GM23338 (cell line): ENCODE measurements at regions not wholly inside any gene's neighbourhood (a gene's known extent, or its start where the extent isn't known, plus 50 kb on each side); places are given as distances from the start of the nearest gene placed in this dataset.

Experiments used
- ATAC-seq: fragments of 200-7000 bp; cut with Tn5 transposase; 3 replicates; pipeline ENCODE4 v1.9.1; 2020
- DNase-seq: peaks from one replicate; pipeline ENCODE4 v3.0.0-alpha.2; 2015; ENCODE audit warnings: low spot score
- H2AFZ ChIP-seq: fragments of 200-600 bp; sonication (generic); 2 replicates; pipeline ENCODE4 v1.8.0; 2016; ENCODE audit warnings: antibody characterized with exemption, mild to moderate bottlenecking, moderate library complexity
- H3F3A ChIP-seq: fragments of 200-600 bp; sonication (generic); replicated peaks from 2 replicates; pipeline ENCODE4 v1.8.0; 2017; ENCODE audit warnings: antibody characterized with exemption, mixed run types, low read depth
- H3K27ac ChIP-seq: fragments of 200-600 bp; sonication (generic); 2 replicates; pipeline ENCODE4 v1.6.1; 2016; ENCODE audit warnings: low read depth
- H3K27me3 ChIP-seq: fragments of 200-600 bp; sonication (generic); 2 replicates; pipeline ENCODE4 v1.8.0; 2016; ENCODE audit warnings: mild to moderate bottlenecking, mixed run types, moderate library complexity; ENCODE audit not compliant: insufficient read depth
- H3K36me3 ChIP-seq: fragments of 200-600 bp; sonication (generic); 2 replicates; pipeline ENCODE4 v1.8.0; 2016; ENCODE audit warnings: mild to moderate bottlenecking; ENCODE audit not compliant: insufficient read depth
- H3K4me1 ChIP-seq: fragments of 200-600 bp; sonication (generic); 2 replicates; pipeline ENCODE4 v1.8.0; 2016; ENCODE audit warnings: mild to moderate bottlenecking, moderate library complexity; ENCODE audit not compliant: insufficient read depth
- H3K4me2 ChIP-seq: fragments of 200-600 bp; sonication (generic); 2 replicates; pipeline ENCODE4 v1.7.1; 2017; ENCODE audit warnings: mixed run types
- H3K4me3 ChIP-seq: fragments of 200-600 bp; sonication (generic); 2 replicates; pipeline ENCODE4 v1.6.1; 2016; ENCODE audit warnings: mixed run types
- H3K79me2 ChIP-seq: fragments of 200-600 bp; sonication (generic); replicated peaks from 2 replicates; pipeline ENCODE4 v1.8.0; 2017; ENCODE audit warnings: mild to moderate bottlenecking; ENCODE audit not compliant: insufficient read depth
- H3K9me2 ChIP-seq: fragments of 200-600 bp; sonication (generic); 2 replicates; pipeline ENCODE4 v1.8.0; 2017; ENCODE audit not compliant: insufficient read depth
- H4K20me1 ChIP-seq: fragments of 200-600 bp; sonication (generic); replicated peaks from 2 replicates; pipeline ENCODE4 v1.8.0; 2017; ENCODE audit warnings: mild to moderate bottlenecking; ENCODE audit not compliant: insufficient read depth
- H3K27ac Mint-ChIP-seq: 2 replicates; pipeline ENCODE4 v1.8.0; 2020; ENCODE audit warnings: inconsistent platforms, mild to moderate bottlenecking, moderate library complexity, mixed read lengths
- H3K27me3 Mint-ChIP-seq: 3 replicates; pipeline ENCODE4 v1.8.0; 2022; ENCODE audit warnings: low read depth, mild to moderate bottlenecking, moderate library complexity, mixed read lengths, inconsistent platforms; ENCODE audit not compliant: insufficient read depth, poor library complexity
- H3K36me3 Mint-ChIP-seq: 3 replicates; pipeline ENCODE4 v1.8.0; 2021; ENCODE audit warnings: low read depth, mild to moderate bottlenecking, inconsistent platforms, moderate library complexity, mixed read lengths
- H3K4me1 Mint-ChIP-seq: 3 replicates; pipeline ENCODE4 v1.8.0; 2020; ENCODE audit warnings: mild to moderate bottlenecking, inconsistent platforms, mixed read lengths
- H3K4me3 Mint-ChIP-seq: 3 replicates; pipeline ENCODE4 v1.8.0; 2021; ENCODE audit warnings: moderate library complexity, mild to moderate bottlenecking, inconsistent platforms, mixed read lengths
- H3K9me3 Mint-ChIP-seq: 3 replicates; pipeline ENCODE4 v1.8.0; 2020; ENCODE audit warnings: moderate library complexity, mild to moderate bottlenecking, inconsistent platforms, mixed read lengths
- CREB1 ChIP-seq: fragments of 250-450 bp; sonication (Bioruptor Pico); IDR thresholded peaks from 2 replicates; pipeline ENCODE4 v1.5.0; 2020; ENCODE audit warnings: low read depth, mild to moderate bottlenecking, moderate library complexity
- ETS1 ChIP-seq: IDR thresholded peaks from 2 replicates; pipeline ENCODE4 v1.6.1; 2016; ENCODE audit warnings: antibody characterized with exemption
- EZH2 ChIP-seq: fragments of 200-600 bp; sonication (generic); IDR thresholded peaks from one replicate; pipeline ENCODE4 v1.8.0; 2017; ENCODE audit warnings: antibody characterized with exemption, mild to moderate bottlenecking, low read depth; ENCODE audit not compliant: unreplicated experiment
- EZH2phosphoT487 ChIP-seq: fragments of 200-600 bp; sonication (generic); IDR thresholded peaks from one replicate; pipeline ENCODE4 v1.8.1; 2018; ENCODE audit warnings: antibody characterized with exemption; ENCODE audit not compliant: unreplicated experiment
- JUNB ChIP-seq: IDR thresholded peaks from one replicate; pipeline ENCODE4 v1.6.1; 2016; ENCODE audit warnings: antibody characterized with exemption; ENCODE audit not compliant: unreplicated experiment
- NANOG ChIP-seq: IDR thresholded peaks from 2 replicates; pipeline ENCODE4 v1.6.1; 2016; ENCODE audit warnings: antibody characterized with exemption, borderline replicate concordance
- POLR2AphosphoS5 ChIP-seq: IDR thresholded peaks from 2 replicates; pipeline ENCODE4 v1.6.1; 2016; ENCODE audit warnings: antibody characterized with exemption, low read depth
- REST ChIP-seq: IDR thresholded peaks from one replicate; pipeline ENCODE4 v1.6.1; 2018; ENCODE audit warnings: antibody characterized with exemption; ENCODE audit not compliant: unreplicated experiment
- STAT1 ChIP-seq: IDR thresholded peaks from one replicate; pipeline ENCODE4 v1.6.1; 2016; ENCODE audit warnings: antibody characterized with exemption; ENCODE audit not compliant: unreplicated experiment
- ZNF114 ChIP-seq: fragments of 250-450 bp; sonication (Bioruptor Pico); IDR thresholded peaks from 2 replicates; pipeline ENCODE4 v1.5.0; 2020; ENCODE audit warnings: mild to moderate bottlenecking, moderate library complexity
- ZNF331 ChIP-seq: fragments of 250-450 bp; sonication (Bioruptor Pico); IDR thresholded peaks from 2 replicates; pipeline ENCODE4 v1.5.0; 2020; ENCODE audit warnings: low read depth, mild to moderate bottlenecking, moderate library complexity
- ZNF462 ChIP-seq: fragments of 250-450 bp; sonication (Bioruptor Pico); IDR thresholded peaks from 2 replicates; pipeline ENCODE4 v1.5.0; 2020; ENCODE audit warnings: mild to moderate bottlenecking, moderate library complexity
- TF ChIP-seq, protein P1 (sequence below), 2 experiments: fragments of 200-600 bp in 1 of 2; sonication (generic) in 1 of 2; conservative IDR thresholded peaks; 2 replicates each; pipeline versions ENCODE4 v1.5.1 to v1.6.1; 2016 to 2017; ENCODE audit warnings: antibody characterized with exemption in 2 of 2, low read depth in 2 of 2, mild to moderate bottlenecking in 2 of 2, moderate library complexity in 1 of 2

- no peaks in the 10 kb centered on the region for H3K9me2 ChIP-seq
- H3F3A ChIP-seq: no peaks in the 10 kb centered on the region
- Mint-ChIP-seq H3K27me3 (no peaks in the 10 kb centered on the region), H3K36me3 (no peaks in the 10 kb centered on the region), H3K9me3 (no peaks in the 10 kb centered on the region), H3K4me3 (no peak overlapping the region), H3K27ac (no peak overlapping the region), H3K4me1 (no peaks in the 10 kb centered on the region)
- no peaks in the 10 kb centered on the region for H4K20me1 ChIP-seq
- no peaks in the 10 kb centered on the region for H3K36me3 ChIP-seq
- H3K4me1 ChIP-seq: no peaks in the 10 kb centered on the region
- no peaks in the 10 kb centered on the region for H3K27me3 ChIP-seq
- ATAC-seq (no peak), DNase-seq (no peak)
- H3K4me2 ChIP-seq: no peak overlapping the region
- TF ChIP-seq POLR2AphosphoS5 (no peak), STAT1 (no peak), EZH2phosphoT487 (no peak), ZNF462 (CRISPR knock-in tag) (no peak), ZNF114 (CRISPR knock-in tag) (no peak), REST (no peak), ETS1 (no peak), NANOG (no peak), CREB1 (CRISPR knock-in tag) (no peak), ZNF331 (no peak), JUNB (no peak), EZH2 (no peak)
- TF ChIP-seq, protein P1, sequence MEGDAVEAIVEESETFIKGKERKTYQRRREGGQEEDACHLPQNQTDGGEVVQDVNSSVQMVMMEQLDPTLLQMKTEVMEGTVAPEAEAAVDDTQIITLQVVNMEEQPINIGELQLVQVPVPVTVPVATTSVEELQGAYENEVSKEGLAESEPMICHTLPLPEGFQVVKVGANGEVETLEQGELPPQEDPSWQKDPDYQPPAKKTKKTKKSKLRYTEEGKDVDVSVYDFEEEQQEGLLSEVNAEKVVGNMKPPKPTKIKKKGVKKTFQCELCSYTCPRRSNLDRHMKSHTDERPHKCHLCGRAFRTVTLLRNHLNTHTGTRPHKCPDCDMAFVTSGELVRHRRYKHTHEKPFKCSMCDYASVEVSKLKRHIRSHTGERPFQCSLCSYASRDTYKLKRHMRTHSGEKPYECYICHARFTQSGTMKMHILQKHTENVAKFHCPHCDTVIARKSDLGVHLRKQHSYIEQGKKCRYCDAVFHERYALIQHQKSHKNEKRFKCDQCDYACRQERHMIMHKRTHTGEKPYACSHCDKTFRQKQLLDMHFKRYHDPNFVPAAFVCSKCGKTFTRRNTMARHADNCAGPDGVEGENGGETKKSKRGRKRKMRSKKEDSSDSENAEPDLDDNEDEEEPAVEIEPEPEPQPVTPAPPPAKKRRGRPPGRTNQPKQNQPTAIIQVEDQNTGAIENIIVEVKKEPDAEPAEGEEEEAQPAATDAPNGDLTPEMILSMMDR (conservative IDR thresholded peaks at IDR 0.05; ENCODE audit: low read depth in 2 of 2): no peak
- H3K79me2 ChIP-seq: no peaks in the 10 kb centered on the region
- no peak overlapping the region for H3K4me3 ChIP-seq
- no peak overlapping the region for H2AFZ ChIP-seq
- H3K27ac ChIP-seq: no peak overlapping the region
These were observed 199.3 kb upstream of the PDE4D start for GRCh38 chr5:60092671-60093422.
